Hepatocyte (in vitro differentiated cells): ENCODE measurements at regions not wholly inside any gene's neighbourhood (a gene's known extent, or its start where the extent isn't known, plus 50 kb on each side); places are given as distances from the start of the nearest gene placed in this dataset.

ENCODE experiments used
- DNase-seq: peaks from one replicate; pipeline ENCODE4 v3.0.0-alpha.2; 2016; ENCODE audit warnings: low spot score
- H2AFZ ChIP-seq: fragments of 200-600 bp; sonication (generic); 2 replicates; pipeline ENCODE4 v1.6.0; 2016; ENCODE audit warnings: antibody characterized with exemption, mild to moderate bottlenecking
- H3K27ac ChIP-seq: fragments of 200-600 bp; sonication (generic); 2 replicates; pipeline ENCODE4 v1.5.1; 2016; ENCODE audit warnings: mild to moderate bottlenecking
- H3K27me3 ChIP-seq: fragments of 200-600 bp; sonication (generic); 2 replicates; pipeline ENCODE4 v1.6.1; 2016
- H3K36me3 ChIP-seq: fragments of 200-600 bp; sonication (generic); replicated peaks from 2 replicates; pipeline ENCODE4 v1.5.1; 2016; ENCODE audit warnings: low read depth; ENCODE audit not compliant: insufficient read depth
- H3K4me1 ChIP-seq: fragments of 200-600 bp; sonication (generic); 2 replicates; pipeline ENCODE4 v1.5.1; 2016; ENCODE audit warnings: mild to moderate bottlenecking, moderate library complexity; ENCODE audit not compliant: insufficient read depth
- H3K4me2 ChIP-seq: fragments of 200-600 bp; sonication (generic); 2 replicates; pipeline ENCODE4 v1.6.0; 2016
- H3K4me3 ChIP-seq: fragments of 200-600 bp; sonication (generic); 2 replicates; pipeline ENCODE4 v1.5.1; 2016; ENCODE audit warnings: mild to moderate bottlenecking
- H3K79me2 ChIP-seq: fragments of 200-600 bp; sonication (generic); 2 replicates; pipeline ENCODE4 v1.6.0; 2017; ENCODE audit warnings: mild to moderate bottlenecking
- H3K9me2 ChIP-seq: fragments of 200-600 bp; sonication (generic); replicated peaks from 2 replicates; pipeline ENCODE4 v1.6.0; 2017; ENCODE audit warnings: mild to moderate bottlenecking; ENCODE audit not compliant: insufficient read depth
- H3K9me3 ChIP-seq: fragments of 200-600 bp; sonication (generic); 2 replicates; pipeline ENCODE4 v1.5.1; 2016; ENCODE audit warnings: low read depth, mild to moderate bottlenecking
- H4K20me1 ChIP-seq: fragments of 200-600 bp; sonication (generic); 2 replicates; pipeline ENCODE4 v1.6.0; 2016; ENCODE audit warnings: mild to moderate bottlenecking; ENCODE audit not compliant: insufficient read depth, poor library complexity, severe bottlenecking
- CTCF ChIP-seq: fragments of 200-600 bp; sonication (generic); IDR thresholded peaks from 2 replicates; pipeline ENCODE4 v1.5.1; 2016; ENCODE audit warnings: antibody characterized with exemption, mild to moderate bottlenecking; ENCODE audit not compliant: poor library complexity
- EZH2 ChIP-seq: fragments of 200-600 bp; sonication (generic); IDR thresholded peaks from 2 replicates; pipeline ENCODE4 v1.6.1; 2016; ENCODE audit warnings: antibody characterized with exemption, mild to moderate bottlenecking, borderline replicate concordance
- EZH2phosphoT487 ChIP-seq: fragments of 200-600 bp; sonication (generic); IDR thresholded peaks from one replicate; pipeline ENCODE4 v1.6.1; 2018; ENCODE audit warnings: antibody characterized with exemption, mild to moderate bottlenecking, low read depth, moderate library complexity; ENCODE audit not compliant: unreplicated experiment, severe bottlenecking
- WGBS: methylation state at CpG from one replicate; pipeline ENCODE4 v1.1.6; 2016; ENCODE audit warnings: low lambda C conversion rate; ENCODE audit errors: missing lambda C conversion rate; 5-methylcytosine and 5-hydroxymethylcytosine counted together

- Histone ChIP-seq H3K9me2 (no peaks in the 10 kb centered on the region), H2AFZ (no peak overlapping the region), H3K4me3 (no peak overlapping the region), H3K36me3 (no peaks in the 10 kb centered on the region), H3K4me1 (peaks cover 4% of the 10 kb centered on the region), H3K27me3 (no peaks in the 10 kb centered on the region), H3K79me2 (no peaks in the 10 kb centered on the region), H3K9me3 (no peaks in the 10 kb centered on the region), H3K27ac (peak overlapping the region; percentile 69), H4K20me1 (no peaks in the 10 kb centered on the region), H3K4me2 (no peak overlapping the region)
- TF ChIP-seq EZH2, result no peak
- no peak for TF ChIP-seq CTCF
- TF ChIP-seq EZH2phosphoT487, result no peak
- DNase-seq, result no peak
- 25% methylated on average over 5 of the region's 5 CpGs for WGBS
These were observed 152.6 kb upstream of the SLC1A4 start for GRCh38 chr2:64836566-64836965.

- Histone ChIP-seq H3K9me3 (no peaks in the 10 kb centered on the region), H3K4me1 (peaks cover 4% of the 10 kb centered on the region), H3K36me3 (no peaks in the 10 kb centered on the region), H3K9me2 (no peaks in the 10 kb centered on the region), H3K4me2 (no peak overlapping the region), H3K27me3 (no peaks in the 10 kb centered on the region), H4K20me1 (no peaks in the 10 kb centered on the region), H3K27ac (peak overlapping the region; percentile 69), H3K79me2 (no peaks in the 10 kb centered on the region), H3K4me3 (no peak overlapping the region), H2AFZ (no peak overlapping the region)
- no peak for DNase-seq
- no peak for TF ChIP-seq EZH2phosphoT487
- no peak for TF ChIP-seq EZH2
- TF ChIP-seq CTCF, result no peak
- WGBS, result 60% methylated on average over 8 of the region's 10 CpGs
These were observed 152.0 kb upstream of the SLC1A4 start for GRCh38 chr2:64837116-64837731.

- no peak overlapping the region for H3K4me2 ChIP-seq
These were observed 151.1 kb upstream of the SLC1A4 start for GRCh38 chr2:64837925-64838641.

More at GRCh38 chr2:64837925-64838641, 151.1 kb upstream of the SLC1A4 start:
- H3K27me3 ChIP-seq, result no peaks in the 10 kb centered on the region
- peaks cover 4% of the 10 kb centered on the region for H3K4me1 ChIP-seq
- H3K9me3 ChIP-seq, result no peaks in the 10 kb centered on the region
- no peaks in the 10 kb centered on the region for H3K9me2 ChIP-seq
- H4K20me1 ChIP-seq, result no peaks in the 10 kb centered on the region
- no peak overlapping the region for H3K27ac ChIP-seq
- no peak for DNase-seq
- no peaks in the 10 kb centered on the region for H3K79me2 ChIP-seq
- no peak overlapping the region for H3K4me3 ChIP-seq
- no peak for TF ChIP-seq EZH2
- TF ChIP-seq CTCF, result no peak
- no peak overlapping the region for H2AFZ ChIP-seq
- WGBS, result 89% methylated on average over 8 of the region's 8 CpGs
- H3K36me3 ChIP-seq, result no peaks in the 10 kb centered on the region
